Bronchial epithelial cell (primary cell): ENCODE measurements at regions not wholly inside any gene's neighbourhood (a gene's known extent, or its start where the extent isn't known, plus 50 kb on each side); places are given as distances from the start of the nearest gene placed in this dataset.

Source experiments
- DNase-seq: peaks from one replicate; pipeline ENCODE4 v3.0.0-alpha.2; 2010; ENCODE audit warnings: low read depth
- FAIRE-seq: peaks from 2 replicates; lab custom pipeline; 2011; peaks lifted over from hg19 to GRCh38; lab: Jason Lieb, UNC
- H3K27me3 ChIP-seq: 2 replicates; pipeline ENCODE4 v1.5.1; 2011; ENCODE audit warnings: low read length; ENCODE audit not compliant: control insufficient read depth, insufficient read depth
- H3K36me3 ChIP-seq: 2 replicates; pipeline ENCODE4 v1.5.1; 2011; ENCODE audit warnings: low read length; ENCODE audit not compliant: control insufficient read depth, insufficient read depth
- H3K4me3 ChIP-seq: 2 replicates; pipeline ENCODE4 v1.5.1; 2011; ENCODE audit warnings: mild to moderate bottlenecking, low read depth, low read length, control low read depth
- CTCF ChIP-seq: IDR thresholded peaks from 2 replicates; pipeline ENCODE4 v1.5.1; 2011; ENCODE audit warnings: mild to moderate bottlenecking, moderate library complexity, low read length, control low read depth, inconsistent platforms; ENCODE audit not compliant: insufficient read depth, severe bottlenecking

GRCh38 chr2:22756276-22757043, 628.5 kb upstream of the KLHL29 start:
- DNase-seq = no peak
- Histone ChIP-seq H3K27me3 (no peaks in the 10 kb centered on the region), H3K4me3 (no peak overlapping the region), H3K36me3 (no peaks in the 10 kb centered on the region)
- TF ChIP-seq CTCF = no peak
- no peak for FAIRE-seq

DNA sequence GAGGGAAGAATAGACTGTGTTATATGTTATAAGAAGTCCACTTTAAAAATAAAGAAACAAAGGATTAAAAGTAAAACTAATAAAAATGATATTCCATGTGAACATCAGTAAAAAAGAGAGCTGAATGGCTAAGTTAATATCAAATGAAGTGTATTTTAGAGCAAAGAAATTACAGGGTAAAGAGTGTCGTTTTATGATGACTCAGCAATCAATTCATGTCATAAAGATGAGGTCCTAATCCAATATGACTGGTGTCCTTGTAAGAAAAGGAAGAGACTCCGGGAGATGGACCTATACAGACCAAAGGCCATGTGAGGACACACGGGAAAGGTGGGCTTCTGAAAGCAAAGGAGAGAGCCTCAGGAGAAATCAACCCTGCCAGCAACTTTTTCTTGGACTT, 615.5 kb upstream of the KLHL29 start:
- no peak for DNase-seq
- Histone ChIP-seq H3K4me3 (no peak overlapping the region), H3K27me3 (no peaks in the 10 kb centered on the region), H3K36me3 (no peaks in the 10 kb centered on the region)
- FAIRE-seq = no peak
- TF ChIP-seq CTCF = no peak

DNA sequence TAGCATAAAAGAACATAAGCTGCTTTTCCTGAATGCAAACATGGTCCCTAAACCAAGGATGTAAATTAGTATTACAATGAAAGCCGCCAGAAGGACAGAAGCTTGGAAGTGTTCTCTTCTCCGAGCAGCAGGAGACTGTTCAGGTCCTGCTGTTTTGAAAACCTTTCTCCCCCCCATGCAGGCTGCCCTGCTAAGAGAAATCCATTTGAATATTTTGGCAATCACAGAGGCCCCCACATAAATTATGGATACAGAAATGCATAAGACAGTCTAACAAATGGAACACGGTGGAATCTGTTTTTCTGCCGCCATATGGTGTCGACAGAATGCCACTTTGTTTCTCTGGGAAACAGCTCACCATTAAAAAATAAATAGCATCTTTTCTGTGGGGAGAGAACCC, 600.4 kb upstream of the KLHL29 start:
- no peak for FAIRE-seq
- Histone ChIP-seq H3K4me3 (no peak overlapping the region), H3K36me3 (no peaks in the 10 kb centered on the region), H3K27me3 (no peaks in the 10 kb centered on the region)
- no peak for TF ChIP-seq CTCF
- no peak for DNase-seq

DNA sequence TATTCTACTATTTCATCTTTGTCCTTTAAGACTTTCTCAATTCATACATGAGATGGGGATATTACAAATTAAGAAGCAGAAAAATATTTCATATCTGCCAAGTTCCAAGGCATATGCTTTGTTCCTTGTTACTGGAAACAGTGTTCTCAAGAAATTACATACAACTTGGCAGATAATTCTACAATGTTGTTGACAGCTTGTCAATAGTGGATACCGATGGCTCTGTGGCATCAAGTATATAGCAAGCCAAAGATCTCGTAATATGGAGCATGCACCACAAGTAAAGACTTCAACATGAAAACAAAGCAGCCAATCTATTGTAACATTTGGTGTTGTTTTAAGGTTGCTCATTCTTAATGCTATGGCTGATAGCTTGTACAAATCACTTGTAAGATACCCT, 598.2 kb upstream of the KLHL29 start:
- FAIRE-seq (no peak), DNase-seq (no peak)
- H3K27me3 ChIP-seq = no peaks in the 10 kb centered on the region
- no peaks in the 10 kb centered on the region for H3K36me3 ChIP-seq
- no peak overlapping the region for H3K4me3 ChIP-seq
- TF ChIP-seq CTCF = no peak

- no peaks in the 10 kb centered on the region for H3K36me3 ChIP-seq
- H3K27me3 ChIP-seq = no peaks in the 10 kb centered on the region
- no peak overlapping the region for H3K4me3 ChIP-seq
- no peak for TF ChIP-seq CTCF
- FAIRE-seq (no peak), DNase-seq (no peak)
Measured at GRCh38 chr2:22787745-22788144, 597.2 kb upstream of the KLHL29 start.

DNA sequence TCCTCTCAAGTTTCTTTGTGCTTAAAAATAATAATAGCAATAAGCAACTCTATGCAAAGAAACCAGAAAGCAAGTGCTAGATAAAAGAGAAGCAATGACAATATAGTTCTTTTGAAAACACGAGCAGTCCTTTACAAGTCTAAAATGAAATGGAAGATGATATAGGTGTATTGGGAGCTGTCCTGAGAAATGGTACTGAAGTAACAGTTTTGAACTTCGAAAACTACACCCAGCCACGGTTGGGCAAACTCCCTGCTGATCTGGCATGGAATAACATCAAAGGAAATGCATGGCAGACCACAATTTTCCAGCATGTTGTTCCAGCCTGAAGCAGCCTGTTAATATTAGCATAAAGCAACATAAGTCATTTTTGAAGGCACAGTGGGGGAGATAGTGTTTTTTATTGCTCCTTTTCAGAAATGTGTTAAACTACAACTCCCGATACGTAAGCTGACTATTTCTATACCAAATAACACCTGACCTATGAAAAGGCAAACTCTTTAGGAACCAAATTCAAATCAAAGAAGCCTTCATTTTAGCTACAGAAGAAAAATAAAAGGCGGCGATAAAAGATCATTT, 596.1 kb upstream of the KLHL29 start:
- no peak for DNase-seq
- Histone ChIP-seq H3K4me3 (no peak overlapping the region), H3K27me3 (no peaks in the 10 kb centered on the region), H3K36me3 (no peaks in the 10 kb centered on the region)
- no peak for TF ChIP-seq CTCF
- peak; percentile 55 for FAIRE-seq
